Stromal cell of bone marrow (primary cell): ENCODE measurements at regions not wholly inside any gene's neighbourhood (a gene's known extent, or its start where the extent isn't known, plus 50 kb on each side); places are given as distances from the start of the nearest gene placed in this dataset.
A peak's percentile ranks its signal among the peaks of the same experiment; 100 is the strongest.
"Not testable (repeated sequence)": the region's sequence is repeated elsewhere in the genome, so short reads cannot be mapped to it uniquely, and the experiment has no call there.

Experiments
- DNase-seq: peaks from one replicate; pipeline ENCODE4 v3.0.0-alpha.2; 2012; ENCODE audit warnings: low read depth

- no peak for DNase-seq
Measured at GRCh38 chr4:159944477-159944876, 841.6 kb downstream of the RAPGEF2 start.

GRCh38 chr4:159946983-159947615 lies 844.2 kb downstream of the RAPGEF2 start:
- peak; percentile 51 for DNase-seq

GRCh38 chr4:159950707-159951106 lies 847.8 kb downstream of the RAPGEF2 start:
- no peak for DNase-seq

DNA sequence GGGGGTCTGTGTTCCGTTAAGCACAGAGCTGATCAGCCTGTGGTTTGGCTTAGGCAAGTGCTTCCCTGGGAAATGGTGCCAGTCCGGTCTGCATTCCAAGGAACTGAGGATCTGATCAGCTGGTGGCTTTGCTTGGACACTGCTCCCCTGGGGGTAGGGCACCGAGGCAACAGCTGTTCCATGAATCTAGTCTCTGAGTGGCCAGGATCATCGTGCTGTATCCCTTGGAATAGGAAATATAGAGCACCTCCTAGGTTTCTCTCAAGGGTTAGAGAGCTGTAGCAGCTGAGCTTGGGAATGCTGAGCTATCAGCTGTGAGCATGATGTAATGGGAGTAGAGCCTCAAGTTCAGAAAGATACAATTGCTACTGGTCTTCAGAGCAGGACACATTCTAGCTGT lies 863.9 kb downstream of the RAPGEF2 start:
- DNase-seq = no peak

GRCh38 chr4:159976871-159977482 lies 874.1 kb downstream of the RAPGEF2 start:
- not testable (repeated sequence) for DNase-seq

DNA sequence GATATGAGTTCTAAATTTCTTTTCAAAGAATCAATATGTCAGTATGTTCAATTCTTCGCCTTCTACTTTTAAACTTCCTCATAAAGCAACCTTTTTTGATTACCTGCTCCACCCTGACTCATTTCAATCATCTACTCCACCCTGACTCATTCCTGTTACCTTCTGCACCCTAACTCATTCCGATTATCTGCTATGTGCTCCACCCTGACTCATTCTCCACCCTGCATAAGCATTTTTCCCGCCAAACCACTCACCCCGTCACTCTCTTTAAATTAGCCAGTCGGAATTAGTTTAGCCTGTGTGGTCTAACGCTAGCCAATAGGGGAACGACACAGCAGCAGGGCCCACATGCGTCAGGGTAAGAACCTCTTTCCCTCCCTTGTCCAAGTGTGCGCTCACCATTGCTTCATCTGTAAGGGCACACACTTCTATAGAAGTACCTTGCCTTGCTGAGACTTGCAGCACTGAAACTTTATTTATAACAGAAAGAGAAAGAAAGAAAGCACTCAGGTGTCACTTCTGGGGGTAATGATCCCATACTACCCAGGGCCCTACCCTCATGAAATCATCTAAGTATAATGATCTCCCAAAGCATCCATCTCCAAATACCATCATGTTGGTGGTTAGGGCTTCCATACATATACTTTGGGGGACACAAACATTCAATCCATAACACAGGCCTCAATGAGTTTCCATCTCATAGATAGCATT lies 875.2 kb downstream of the RAPGEF2 start:
- no peak for DNase-seq

DNA sequence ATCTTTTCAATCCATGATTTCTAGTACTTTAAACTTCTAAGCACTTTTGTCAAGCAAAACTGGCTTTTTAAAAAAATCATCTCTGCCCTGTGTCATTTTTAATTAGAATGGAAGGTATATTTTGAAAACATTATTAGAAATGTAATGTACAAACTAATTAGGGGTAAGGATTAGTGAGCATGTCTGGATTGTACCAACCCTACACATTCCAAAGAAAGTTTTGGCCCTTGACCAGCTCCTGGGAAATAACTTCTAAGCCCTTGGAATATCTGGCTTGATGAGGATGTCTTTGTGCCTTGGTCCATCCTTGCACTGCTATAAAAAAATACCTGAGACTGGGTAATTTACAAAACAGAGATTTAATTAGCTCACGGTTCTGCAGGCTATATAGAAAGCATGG lies 876.5 kb downstream of the RAPGEF2 start:
- DNase-seq = no peak

GRCh38 chr4:159979953-159980352 lies 877.1 kb downstream of the RAPGEF2 start:
- no peak for DNase-seq

GRCh38 chr4:159980826-159981468 lies 878.1 kb downstream of the RAPGEF2 start:
- DNase-seq = no peak

- no peak for DNase-seq
Measured at GRCh38 chr4:159981469-159981856, 878.6 kb downstream of the RAPGEF2 start.

GRCh38 chr4:159983082-159983481 lies 880.2 kb downstream of the RAPGEF2 start:
- no peak for DNase-seq

GRCh38 chr4:160009656-160010493 lies 907.0 kb downstream of the RAPGEF2 start:
- no peak for DNase-seq

DNA sequence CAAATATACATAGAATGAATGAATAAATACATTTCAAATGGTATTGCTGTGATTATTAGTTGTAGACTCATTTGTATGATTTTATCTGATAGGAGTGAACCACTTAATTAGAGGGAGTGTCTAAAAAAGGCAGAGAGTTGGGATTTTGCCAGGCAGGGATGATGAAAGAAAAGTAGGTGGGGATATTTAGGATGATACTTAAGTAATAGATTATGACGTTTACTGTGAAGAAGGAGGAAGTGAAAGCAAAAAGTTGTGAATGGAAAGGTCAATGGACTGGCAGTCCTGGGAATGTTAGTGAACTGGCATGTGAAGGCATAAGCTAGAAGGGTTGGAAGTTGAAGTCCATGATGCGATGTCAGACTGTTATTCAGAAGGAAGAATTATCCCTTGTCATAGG lies 917.1 kb downstream of the RAPGEF2 start:
- no peak for DNase-seq

- DNase-seq = no peak
Measured at GRCh38 chr4:160020804-160021203, 917.9 kb downstream of the RAPGEF2 start.

DNA sequence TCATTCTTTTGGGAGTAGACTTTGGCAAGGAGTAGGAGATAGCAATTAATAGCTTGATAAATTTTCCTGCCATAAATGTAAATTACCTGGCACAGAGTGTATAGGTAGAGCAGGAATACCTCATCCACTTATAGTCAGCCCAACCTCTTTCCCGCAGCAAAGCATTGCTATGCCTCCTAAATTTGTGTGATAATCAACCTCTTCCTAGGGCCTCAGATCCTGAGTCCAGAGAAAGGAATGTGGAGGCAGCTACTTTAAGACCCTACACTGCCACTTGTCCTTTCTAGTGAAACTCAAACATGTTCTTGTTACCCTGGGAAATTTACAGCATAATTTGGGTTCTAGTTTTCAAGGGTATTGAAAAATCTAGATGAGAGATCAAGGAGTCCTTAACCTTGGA lies 919.0 kb downstream of the RAPGEF2 start:
- no peak for DNase-seq

GRCh38 chr4:160026721-160027120 lies 923.8 kb downstream of the RAPGEF2 start:
- DNase-seq = no peak

DNA sequence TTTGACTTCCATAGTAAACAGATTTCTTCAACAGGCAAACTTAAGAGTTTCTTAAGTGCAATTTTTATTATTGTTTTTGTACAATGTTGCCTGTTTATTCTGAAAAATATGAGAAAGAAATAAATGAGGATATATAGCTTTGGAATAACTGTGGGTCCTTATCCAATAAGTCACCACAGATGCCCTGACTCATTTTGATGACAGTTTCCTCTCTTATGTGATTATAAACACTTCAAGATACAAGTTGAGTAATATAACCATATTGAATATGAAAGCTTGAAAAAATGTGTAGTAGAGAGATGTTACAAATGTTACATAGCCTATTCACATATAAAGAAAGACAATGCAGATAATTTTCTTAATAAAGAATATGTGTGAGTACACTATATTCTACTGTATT lies 931.6 kb downstream of the RAPGEF2 start:
- DNase-seq = no peak

- no peak for DNase-seq
Measured at GRCh38 chr4:160038615-160039014, 935.7 kb downstream of the RAPGEF2 start.

DNA sequence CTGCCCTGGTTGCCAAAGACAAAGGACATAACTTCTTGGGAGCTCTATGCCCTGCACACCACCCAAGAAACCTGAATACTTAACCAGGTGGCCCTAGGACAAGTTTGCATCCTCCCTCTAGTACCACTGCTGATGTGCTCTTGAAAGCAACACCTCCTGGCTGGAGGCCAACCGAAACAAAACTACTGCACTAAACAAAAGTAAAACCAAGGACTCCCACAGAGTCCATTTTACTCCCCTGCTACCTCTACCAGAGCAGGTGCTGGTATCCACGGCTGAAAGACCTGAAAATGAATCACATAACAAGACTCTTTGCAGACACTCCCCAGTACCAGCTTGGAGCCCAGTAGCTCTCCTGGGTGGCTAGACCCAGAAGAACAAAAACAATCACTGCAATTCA lies 941.8 kb downstream of the RAPGEF2 start:
- no peak for DNase-seq

GRCh38 chr4:160082432-160083207 lies 979.7 kb downstream of the RAPGEF2 start:
- no peak for DNase-seq

- no peak for DNase-seq
Measured at GRCh38 chr4:160091631-160092030, 988.8 kb downstream of the RAPGEF2 start.
